RWPE2 (cell line): ENCODE measurements at regions not wholly inside any gene's neighbourhood (a gene's known extent, or its start where the extent isn't known, plus 50 kb on each side); places are given as distances from the start of the nearest gene placed in this dataset.

Experiments
- ATAC-seq: fragments of 200-7000 bp; cut with Tn5 transposase; 3 replicates; pipeline ENCODE4 v1.9.1; 2021; ENCODE audit warnings: low read depth
- DNase-seq: peaks from one replicate; pipeline ENCODE4 v3.0.0-alpha.2; 2020; ENCODE audit warnings: low spot score
- H3K27ac ChIP-seq: fragments of 450-650 bp; 2 replicates; pipeline ENCODE4 v1.5.1; 2017; ENCODE audit warnings: mild to moderate bottlenecking; ENCODE audit not compliant: poor library complexity, severe bottlenecking
- H3K27me3 ChIP-seq: fragments of 250-450 bp; sonication (Bioruptor Pico); 2 replicates; pipeline ENCODE4 v1.5.1; 2021; ENCODE audit warnings: mild to moderate bottlenecking, moderate library complexity; ENCODE audit not compliant: insufficient read depth, poor library complexity, severe bottlenecking
- H3K36me3 ChIP-seq: fragments of 250-450 bp; sonication (Bioruptor Pico); 2 replicates; pipeline ENCODE4 v1.5.1; 2020; ENCODE audit warnings: low read depth, mild to moderate bottlenecking, moderate library complexity
- H3K4me1 ChIP-seq: fragments of 250-450 bp; sonication (Bioruptor Pico); 2 replicates; pipeline ENCODE4 v1.5.1; 2021; ENCODE audit warnings: mild to moderate bottlenecking, moderate library complexity; ENCODE audit not compliant: insufficient read depth, poor library complexity, severe bottlenecking
- H3K4me3 ChIP-seq: fragments of 250-450 bp; sonication (Bioruptor Pico); 2 replicates; pipeline ENCODE4 v1.5.1; 2021; ENCODE audit warnings: mild to moderate bottlenecking, moderate library complexity; ENCODE audit not compliant: severe bottlenecking
- H3K9me3 ChIP-seq: fragments of 250-450 bp; sonication (Bioruptor Pico); 2 replicates; pipeline ENCODE4 v1.5.1; 2021; ENCODE audit warnings: mild to moderate bottlenecking, moderate library complexity; ENCODE audit not compliant: severe bottlenecking
- CTCF ChIP-seq: fragments of 450-650 bp; IDR thresholded peaks from one replicate; pipeline ENCODE4 v1.5.1; 2017; ENCODE audit warnings: mild to moderate bottlenecking, moderate library complexity; ENCODE audit not compliant: poor library complexity, severe bottlenecking

- ATAC-seq: no peak
These were observed 478.7 kb upstream of the POU3F3 start for GRCh38 chr2:104375206-104375605.

GRCh38 chr2:104378853-104379374, 475.0 kb upstream of the POU3F3 start:
- Histone ChIP-seq H3K36me3 (no peaks in the 10 kb centered on the region), H3K27ac (no peak overlapping the region), H3K27me3 (no peaks in the 10 kb centered on the region), H3K4me3 (no peak overlapping the region), H3K4me1 (no peaks in the 10 kb centered on the region), H3K9me3 (no peaks in the 10 kb centered on the region)
- no peak for TF ChIP-seq CTCF
- ATAC-seq: no peak
- no peak for DNase-seq

More at GRCh38 chr2:104375206-104375605, 478.7 kb upstream of the POU3F3 start:
- Histone ChIP-seq H3K9me3 (no peaks in the 10 kb centered on the region), H3K27ac (no peak overlapping the region), H3K27me3 (no peaks in the 10 kb centered on the region), H3K4me1 (no peaks in the 10 kb centered on the region), H3K36me3 (no peaks in the 10 kb centered on the region), H3K4me3 (no peak overlapping the region)
- DNase-seq: no peak
- TF ChIP-seq CTCF: no peak

- Histone ChIP-seq H3K36me3 (no peaks in the 10 kb centered on the region), H3K27me3 (no peaks in the 10 kb centered on the region), H3K4me1 (no peaks in the 10 kb centered on the region), H3K9me3 (no peaks in the 10 kb centered on the region), H3K27ac (no peak overlapping the region), H3K4me3 (no peak overlapping the region)
- DNase-seq (no peak), ATAC-seq (no peak)
- TF ChIP-seq CTCF: no peak
These were observed 469.0 kb upstream of the POU3F3 start for GRCh38 chr2:104384961-104385360.

- no peaks in the 10 kb centered on the region for H3K4me1 ChIP-seq
- DNase-seq (no peak), ATAC-seq (no peak)
These were observed 468.2 kb upstream of the POU3F3 start for GRCh38 chr2:104385743-104386142.

More at GRCh38 chr2:104385743-104386142, 468.2 kb upstream of the POU3F3 start:
- Histone ChIP-seq H3K27me3 (no peaks in the 10 kb centered on the region), H3K4me3 (no peak overlapping the region), H3K9me3 (no peaks in the 10 kb centered on the region), H3K36me3 (no peaks in the 10 kb centered on the region), H3K27ac (no peak overlapping the region)
- TF ChIP-seq CTCF: no peak
